Type B pancreatic cell (in vitro differentiated cells): ENCODE measurements at regions not wholly inside any gene's neighbourhood (a gene's known extent, or its start where the extent isn't known, plus 50 kb on each side); places are given as distances from the start of the nearest gene placed in this dataset.

Experiments used
- DNase-seq: peaks from one replicate; pipeline ENCODE4 v3.0.0; 2021; ENCODE audit warnings: mixed read lengths; ENCODE audit not compliant: unreplicated experiment; ENCODE audit errors: extremely low spot score
- H3K27ac Mint-ChIP-seq: 2 replicates; pipeline ENCODE4 v1.8.0; 2021; ENCODE audit warnings: mild to moderate bottlenecking, mixed read lengths
- H3K27me3 Mint-ChIP-seq: 2 replicates; pipeline ENCODE4 v1.8.0; 2021; ENCODE audit warnings: mixed read lengths
- H3K36me3 Mint-ChIP-seq: 2 replicates; pipeline ENCODE4 v1.8.0; 2021; ENCODE audit warnings: mixed read lengths
- H3K4me1 Mint-ChIP-seq: one replicate; pipeline ENCODE4 v1.8.0; 2021; ENCODE audit warnings: mixed read lengths; ENCODE audit not compliant: unreplicated experiment
- H3K4me3 Mint-ChIP-seq: 2 replicates; pipeline ENCODE4 v1.8.0; 2021; ENCODE audit warnings: mild to moderate bottlenecking, mixed read lengths
- H3K9me3 Mint-ChIP-seq: 2 replicates; pipeline ENCODE4 v1.8.0; 2021; ENCODE audit warnings: mixed read lengths
- TF ChIP-seq, protein P1 (sequence below): fragments of 200-600 bp; sonication (generic); conservative IDR thresholded peaks from 2 replicates; pipeline ENCODE4 v1.5.0; 2021; ENCODE audit warnings: antibody characterized with exemption, mild to moderate bottlenecking

DNA sequence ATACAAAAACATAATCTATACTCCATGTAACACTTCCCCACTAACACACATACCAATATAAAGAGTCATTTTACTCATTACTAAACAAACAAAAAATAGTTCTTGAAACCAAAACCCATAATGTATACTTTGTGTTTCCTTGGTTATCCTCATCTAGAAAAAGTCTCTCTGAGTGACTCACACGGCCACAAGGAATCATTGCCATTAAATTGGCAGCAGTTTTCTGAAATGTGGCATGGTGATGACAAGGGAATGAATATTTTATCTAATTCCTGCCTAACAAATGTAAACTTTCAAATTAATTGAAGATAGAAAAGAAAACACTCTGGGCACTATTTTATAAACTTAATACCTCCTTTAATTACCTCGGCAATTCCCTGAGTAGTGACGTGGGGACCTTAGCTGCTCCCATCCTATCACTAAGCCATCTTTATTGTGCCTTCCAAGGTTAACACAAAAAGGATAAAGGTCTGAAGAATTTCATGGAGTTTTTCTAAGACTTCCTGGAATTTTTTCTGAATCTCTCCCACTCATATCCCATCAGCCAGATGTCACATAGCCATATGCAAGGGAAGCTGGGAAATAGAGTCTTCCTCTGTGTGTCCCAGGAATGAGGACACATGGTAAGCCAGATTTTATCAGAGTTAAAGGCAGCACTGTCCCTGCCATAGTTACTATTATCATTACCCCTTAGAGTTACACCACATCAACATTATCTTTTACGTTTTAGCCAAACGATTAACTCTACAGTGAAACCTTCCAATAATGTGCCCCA is 857.2 kb upstream of the TENM4 start:
- no peak overlapping the region for H3K27ac Mint-ChIP-seq
- DNase-seq = no peak
- H3K4me3 Mint-ChIP-seq = no peak overlapping the region
- H3K27me3 Mint-ChIP-seq = no peaks in the 10 kb centered on the region
- no peaks in the 10 kb centered on the region for H3K36me3 Mint-ChIP-seq
- TF ChIP-seq, protein P1, sequence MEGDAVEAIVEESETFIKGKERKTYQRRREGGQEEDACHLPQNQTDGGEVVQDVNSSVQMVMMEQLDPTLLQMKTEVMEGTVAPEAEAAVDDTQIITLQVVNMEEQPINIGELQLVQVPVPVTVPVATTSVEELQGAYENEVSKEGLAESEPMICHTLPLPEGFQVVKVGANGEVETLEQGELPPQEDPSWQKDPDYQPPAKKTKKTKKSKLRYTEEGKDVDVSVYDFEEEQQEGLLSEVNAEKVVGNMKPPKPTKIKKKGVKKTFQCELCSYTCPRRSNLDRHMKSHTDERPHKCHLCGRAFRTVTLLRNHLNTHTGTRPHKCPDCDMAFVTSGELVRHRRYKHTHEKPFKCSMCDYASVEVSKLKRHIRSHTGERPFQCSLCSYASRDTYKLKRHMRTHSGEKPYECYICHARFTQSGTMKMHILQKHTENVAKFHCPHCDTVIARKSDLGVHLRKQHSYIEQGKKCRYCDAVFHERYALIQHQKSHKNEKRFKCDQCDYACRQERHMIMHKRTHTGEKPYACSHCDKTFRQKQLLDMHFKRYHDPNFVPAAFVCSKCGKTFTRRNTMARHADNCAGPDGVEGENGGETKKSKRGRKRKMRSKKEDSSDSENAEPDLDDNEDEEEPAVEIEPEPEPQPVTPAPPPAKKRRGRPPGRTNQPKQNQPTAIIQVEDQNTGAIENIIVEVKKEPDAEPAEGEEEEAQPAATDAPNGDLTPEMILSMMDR = no peak
- H3K9me3 Mint-ChIP-seq = no peaks in the 10 kb centered on the region
- no peaks in the 10 kb centered on the region for H3K4me1 Mint-ChIP-seq

DNA sequence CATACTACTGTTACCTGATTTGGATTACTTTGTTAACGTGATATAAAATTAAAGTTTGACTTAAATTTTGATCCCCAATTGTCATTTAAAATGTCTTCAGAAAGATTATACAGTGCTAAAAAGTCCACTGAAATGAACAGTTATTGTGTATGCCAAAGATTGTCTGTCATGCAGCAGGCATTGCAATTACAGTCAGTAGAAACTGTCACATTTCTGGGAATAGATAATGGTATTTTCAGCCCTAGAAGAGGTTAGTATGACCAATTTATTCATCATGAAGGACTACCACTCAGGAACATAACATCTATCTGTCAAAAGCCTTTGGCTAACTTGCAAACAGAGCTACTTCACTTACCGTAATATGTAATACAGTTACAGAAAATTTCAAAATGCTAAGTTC is 852.5 kb upstream of the TENM4 start:
- Mint-ChIP-seq H3K4me3 (no peak overlapping the region), H3K27me3 (no peaks in the 10 kb centered on the region), H3K9me3 (no peaks in the 10 kb centered on the region), H3K27ac (no peak overlapping the region), H3K4me1 (no peaks in the 10 kb centered on the region), H3K36me3 (no peaks in the 10 kb centered on the region)
- DNase-seq = no peak
- TF ChIP-seq, protein P1 = no peak

DNA sequence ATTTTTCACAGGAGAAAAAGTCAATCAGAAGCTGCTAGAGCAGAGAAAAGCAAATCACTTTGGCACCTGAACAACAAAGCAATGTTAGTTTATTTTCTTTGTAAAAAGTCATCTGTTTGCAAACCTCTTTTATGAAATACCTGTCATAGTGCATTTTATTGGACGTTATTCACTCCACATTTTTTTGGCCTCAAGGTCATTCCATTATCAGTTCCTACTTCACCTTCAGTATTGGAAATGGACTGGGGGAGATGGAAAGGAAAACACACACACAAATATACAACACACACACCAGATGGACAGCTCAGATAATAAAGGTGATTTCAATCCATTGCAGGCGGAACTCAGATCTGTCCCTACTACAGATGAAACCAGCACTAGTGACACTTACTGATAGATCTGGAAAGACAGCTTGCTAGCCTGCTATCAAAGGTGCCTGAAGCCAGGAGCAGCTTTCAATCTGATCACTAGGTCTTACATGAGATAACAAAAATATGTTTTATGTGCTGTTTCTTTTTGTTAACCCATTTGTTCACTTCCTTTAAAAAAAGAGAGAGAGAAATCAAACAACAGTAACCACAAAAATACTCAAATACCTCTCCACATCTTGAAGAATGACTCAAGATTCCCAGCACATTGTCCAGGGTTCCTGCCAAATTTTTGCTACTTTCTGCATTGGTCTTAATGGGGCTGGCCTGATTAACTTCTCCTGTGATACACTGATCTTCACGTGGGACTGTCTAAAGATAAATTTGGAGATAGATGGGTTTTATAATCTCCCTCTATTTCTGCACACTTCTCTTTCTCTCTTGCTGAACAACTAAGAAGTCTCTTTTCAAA is 844.3 kb upstream of the TENM4 start:
- Mint-ChIP-seq H3K27me3 (no peaks in the 10 kb centered on the region), H3K4me3 (no peak overlapping the region), H3K27ac (no peak overlapping the region), H3K9me3 (no peaks in the 10 kb centered on the region), H3K36me3 (no peaks in the 10 kb centered on the region), H3K4me1 (no peaks in the 10 kb centered on the region)
- TF ChIP-seq, protein P1 = no peak
- no peak for DNase-seq

DNA sequence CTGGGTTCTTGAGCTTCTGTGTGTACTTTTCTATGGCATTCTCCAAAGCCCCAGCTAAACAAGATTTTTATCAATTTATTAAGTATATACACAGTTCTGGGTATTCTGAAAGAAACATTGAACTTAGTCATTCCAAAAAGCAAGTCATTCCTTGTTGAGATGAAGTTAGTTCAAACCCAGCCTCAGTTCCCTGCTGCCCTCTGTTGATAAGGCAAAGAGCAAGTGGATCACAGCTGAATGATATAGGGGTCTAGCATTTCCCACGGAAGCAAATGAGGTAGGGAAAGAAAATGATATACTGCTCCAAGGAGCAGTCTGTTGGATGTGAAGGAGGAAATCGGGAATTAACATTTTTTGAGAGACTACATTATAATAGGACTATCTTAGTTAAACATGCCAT is 841.8 kb upstream of the TENM4 start:
- Mint-ChIP-seq H3K4me3 (no peak overlapping the region), H3K9me3 (no peaks in the 10 kb centered on the region), H3K36me3 (no peaks in the 10 kb centered on the region), H3K27me3 (no peaks in the 10 kb centered on the region), H3K27ac (no peak overlapping the region), H3K4me1 (no peaks in the 10 kb centered on the region)
- DNase-seq = no peak
- TF ChIP-seq, protein P1 = no peak

DNA sequence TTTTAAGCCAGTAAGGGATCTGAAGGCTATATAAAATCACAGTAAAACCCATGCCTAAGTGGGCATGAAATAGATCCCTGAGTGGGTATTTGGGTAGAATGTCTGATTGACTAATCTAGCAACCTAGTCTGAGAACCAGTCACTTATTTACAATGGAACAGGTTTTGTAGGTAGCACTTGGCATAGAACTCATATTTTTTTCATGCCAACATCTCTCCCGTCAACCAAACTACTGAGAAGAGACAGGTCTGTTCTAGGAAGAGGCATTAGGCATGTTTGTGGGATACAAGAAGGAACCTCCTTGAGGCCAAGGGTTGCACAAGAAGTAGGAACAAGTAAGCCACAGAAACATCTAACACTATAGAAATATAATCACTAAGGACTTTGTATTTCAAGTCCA is 840.4 kb upstream of the TENM4 start:
- Mint-ChIP-seq H3K27ac (no peak overlapping the region), H3K4me3 (no peak overlapping the region), H3K36me3 (no peaks in the 10 kb centered on the region), H3K27me3 (no peaks in the 10 kb centered on the region), H3K9me3 (no peaks in the 10 kb centered on the region), H3K4me1 (no peaks in the 10 kb centered on the region)
- DNase-seq = no peak
- TF ChIP-seq, protein P1 = no peak
